ENCODE measurements at regions not wholly inside any gene's neighbourhood (a gene's known extent, or its start where the extent isn't known, plus 50 kb on each side); places are given as distances from the start of the nearest gene placed in this dataset.

DNA sequence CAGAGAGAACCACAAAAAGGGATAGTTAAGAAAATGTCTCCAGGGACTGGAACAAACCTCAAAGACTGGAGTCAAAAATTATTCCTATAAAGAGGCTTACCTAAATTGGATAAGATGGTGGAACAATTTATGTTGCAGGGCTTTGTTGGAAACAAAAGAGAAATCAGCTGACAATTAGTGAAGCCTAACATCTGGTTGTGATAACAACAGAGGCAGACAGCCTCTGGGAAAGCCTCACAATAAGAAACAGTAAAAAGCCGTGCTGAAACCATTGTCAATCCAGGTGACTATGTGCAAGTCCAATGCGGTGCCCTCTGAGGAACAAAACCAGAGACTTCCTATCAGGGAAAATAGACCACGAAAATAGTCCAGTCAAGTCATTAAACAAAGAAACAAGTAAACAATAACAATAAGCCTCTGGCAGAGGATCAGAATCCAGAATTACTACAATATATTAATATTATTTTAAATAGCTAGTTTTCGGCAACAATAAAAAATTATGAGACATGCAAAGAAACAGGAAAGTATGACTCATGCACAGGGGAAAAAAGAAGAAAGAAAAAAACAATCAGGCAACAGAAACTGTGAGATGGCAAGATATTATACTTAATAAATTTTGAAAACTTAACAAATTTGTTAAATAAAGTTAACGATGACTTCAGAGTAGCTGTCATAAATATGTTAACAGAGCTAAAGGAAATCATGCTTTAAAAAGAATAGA is 99.7 kb upstream of the RXFP2 start:
- no peak for TF ChIP-seq POLR2A (IDR thresholded peaks at IDR 0.05; ENCODE audit: low read depth)
- TF ChIP-seq, protein P1, sequence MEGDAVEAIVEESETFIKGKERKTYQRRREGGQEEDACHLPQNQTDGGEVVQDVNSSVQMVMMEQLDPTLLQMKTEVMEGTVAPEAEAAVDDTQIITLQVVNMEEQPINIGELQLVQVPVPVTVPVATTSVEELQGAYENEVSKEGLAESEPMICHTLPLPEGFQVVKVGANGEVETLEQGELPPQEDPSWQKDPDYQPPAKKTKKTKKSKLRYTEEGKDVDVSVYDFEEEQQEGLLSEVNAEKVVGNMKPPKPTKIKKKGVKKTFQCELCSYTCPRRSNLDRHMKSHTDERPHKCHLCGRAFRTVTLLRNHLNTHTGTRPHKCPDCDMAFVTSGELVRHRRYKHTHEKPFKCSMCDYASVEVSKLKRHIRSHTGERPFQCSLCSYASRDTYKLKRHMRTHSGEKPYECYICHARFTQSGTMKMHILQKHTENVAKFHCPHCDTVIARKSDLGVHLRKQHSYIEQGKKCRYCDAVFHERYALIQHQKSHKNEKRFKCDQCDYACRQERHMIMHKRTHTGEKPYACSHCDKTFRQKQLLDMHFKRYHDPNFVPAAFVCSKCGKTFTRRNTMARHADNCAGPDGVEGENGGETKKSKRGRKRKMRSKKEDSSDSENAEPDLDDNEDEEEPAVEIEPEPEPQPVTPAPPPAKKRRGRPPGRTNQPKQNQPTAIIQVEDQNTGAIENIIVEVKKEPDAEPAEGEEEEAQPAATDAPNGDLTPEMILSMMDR (IDR thresholded peaks at IDR 0.05): no peak
- TF ChIP-seq POLR2AphosphoS5 (IDR thresholded peaks at IDR 0.05): no peak
- TF ChIP-seq EP300 (IDR thresholded peaks at IDR 0.05): no peak

All from esophagus muscularis mucosa (tissue), 4 donors.